ENCODE measurements at regions not wholly inside any gene's neighbourhood (a gene's known extent, or its start where the extent isn't known, plus 50 kb on each side); places are given as distances from the start of the nearest gene placed in this dataset.

DNA sequence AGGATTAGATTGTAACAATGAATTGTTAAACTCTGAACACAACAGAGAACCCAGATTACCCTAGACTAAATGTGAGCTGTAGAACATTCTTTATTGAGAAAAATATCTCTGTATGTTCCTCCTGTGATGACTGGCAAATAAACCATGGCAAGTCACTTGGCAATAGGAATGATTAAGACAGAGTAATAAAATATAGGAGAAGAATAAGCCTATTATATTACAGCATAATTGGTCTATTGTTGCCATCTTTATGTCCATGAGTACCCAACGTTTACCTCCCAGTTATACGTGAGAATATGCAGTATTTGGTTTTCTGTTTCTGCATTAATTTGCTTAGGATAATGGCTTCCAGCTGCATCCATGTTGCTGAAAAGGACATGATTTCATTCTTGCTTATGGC lies 211.2 kb upstream of the AVPR1A start:
- TF ChIP-seq CHD1 (IDR thresholded peaks at IDR 0.05; ENCODE audit: low read depth, low read length) (no peak), SMC3 (IDR thresholded peaks at IDR 0.05; ENCODE audit: low read depth, low read length) (no peak), CEBPB (IDR thresholded peaks at IDR 0.05; ENCODE audit: low read depth, low read length) (no peak), POLR2A (IDR thresholded peaks at IDR 0.05; ENCODE audit: low read depth, low read length) (no peak), NFE2L2 (IDR thresholded peaks at IDR 0.05; ENCODE audit: low read depth, low read length) (no peak), RAD21 (IDR thresholded peaks at IDR 0.05; ENCODE audit: low read length) (no peak), RCOR1 (IDR thresholded peaks at IDR 0.05; ENCODE audit: insufficient replicate concordance, low read length) (no peak), BHLHE40 (IDR thresholded peaks at IDR 0.05; ENCODE audit: low read depth, low read length) (no peak), MAZ (IDR thresholded peaks at IDR 0.05; ENCODE audit: borderline replicate concordance, low read depth, low read length) (no peak), MXI1 (IDR thresholded peaks at IDR 0.05; ENCODE audit: borderline replicate concordance, low read depth, low read length) (no peak), FOS (IDR thresholded peaks at IDR 0.05; ENCODE audit: low read depth, low read length) (no peak)
- TF ChIP-seq, protein P1, sequence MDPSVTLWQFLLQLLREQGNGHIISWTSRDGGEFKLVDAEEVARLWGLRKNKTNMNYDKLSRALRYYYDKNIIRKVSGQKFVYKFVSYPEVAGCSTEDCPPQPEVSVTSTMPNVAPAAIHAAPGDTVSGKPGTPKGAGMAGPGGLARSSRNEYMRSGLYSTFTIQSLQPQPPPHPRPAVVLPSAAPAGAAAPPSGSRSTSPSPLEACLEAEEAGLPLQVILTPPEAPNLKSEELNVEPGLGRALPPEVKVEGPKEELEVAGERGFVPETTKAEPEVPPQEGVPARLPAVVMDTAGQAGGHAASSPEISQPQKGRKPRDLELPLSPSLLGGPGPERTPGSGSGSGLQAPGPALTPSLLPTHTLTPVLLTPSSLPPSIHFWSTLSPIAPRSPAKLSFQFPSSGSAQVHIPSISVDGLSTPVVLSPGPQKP (IDR thresholded peaks at IDR 0.05; ENCODE audit: borderline replicate concordance, low read depth, low read length) = no peak
- TF ChIP-seq, protein P2, sequence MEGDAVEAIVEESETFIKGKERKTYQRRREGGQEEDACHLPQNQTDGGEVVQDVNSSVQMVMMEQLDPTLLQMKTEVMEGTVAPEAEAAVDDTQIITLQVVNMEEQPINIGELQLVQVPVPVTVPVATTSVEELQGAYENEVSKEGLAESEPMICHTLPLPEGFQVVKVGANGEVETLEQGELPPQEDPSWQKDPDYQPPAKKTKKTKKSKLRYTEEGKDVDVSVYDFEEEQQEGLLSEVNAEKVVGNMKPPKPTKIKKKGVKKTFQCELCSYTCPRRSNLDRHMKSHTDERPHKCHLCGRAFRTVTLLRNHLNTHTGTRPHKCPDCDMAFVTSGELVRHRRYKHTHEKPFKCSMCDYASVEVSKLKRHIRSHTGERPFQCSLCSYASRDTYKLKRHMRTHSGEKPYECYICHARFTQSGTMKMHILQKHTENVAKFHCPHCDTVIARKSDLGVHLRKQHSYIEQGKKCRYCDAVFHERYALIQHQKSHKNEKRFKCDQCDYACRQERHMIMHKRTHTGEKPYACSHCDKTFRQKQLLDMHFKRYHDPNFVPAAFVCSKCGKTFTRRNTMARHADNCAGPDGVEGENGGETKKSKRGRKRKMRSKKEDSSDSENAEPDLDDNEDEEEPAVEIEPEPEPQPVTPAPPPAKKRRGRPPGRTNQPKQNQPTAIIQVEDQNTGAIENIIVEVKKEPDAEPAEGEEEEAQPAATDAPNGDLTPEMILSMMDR (conservative IDR thresholded peaks at IDR 0.05; ENCODE audit: low read depth, low read length) = no peak
- H3K9me1 ChIP-seq (ENCODE audit: insufficient read depth, low read length) = no peaks in the 10 kb centered on the region
- H3K27ac ChIP-seq (ENCODE audit: insufficient read depth, low read length) = no peak overlapping the region
- no peak overlapping the region for H3K9ac ChIP-seq (ENCODE audit: low read depth, low read length)
- H4K8ac ChIP-seq (ENCODE audit: low read depth in 2 of 2, low read length in 2 of 2) = no peak overlapping the region
- no peaks in the 10 kb centered on the region for H3K79me1 ChIP-seq (ENCODE audit: low read depth in 1 of 2, low read length in 2 of 2)
- intact Hi-C loops (cut with micrococcal nuclease) (no loop called here), dilution Hi-C loops (cut with HindIII; ENCODE audit: low sequenced_read_pairs, unreplicated experiment) (no loop called here), in situ Hi-C loops (cut with MboI; ENCODE audit: low sequenced_read_pairs) (no loop called here)
- no peaks in the 10 kb centered on the region for H3K4me1 ChIP-seq (ENCODE audit: control insufficient read depth, insufficient read depth, low read length)
- H3K14ac ChIP-seq (replicated peaks; ENCODE audit: low read depth, low read length) = no peak overlapping the region
- POLR2A ChIA-PET (ENCODE audit: unreplicated experiment) = no interaction called here
- H2AK9ac ChIP-seq (replicated peaks; ENCODE audit: low read depth, low read length, poor library complexity) = no peak overlapping the region
- no peak overlapping the region for H3K4me3 ChIP-seq (ENCODE audit: insufficient read depth, low read depth, low read length)
- ATAC-seq (ENCODE audit: low read depth) (no peak), DNase-seq (no peak)
- H2AFZ ChIP-seq (replicated peaks; ENCODE audit: low read length, poor library complexity) = no peak overlapping the region
- no peak overlapping the region for H2BK120ac ChIP-seq (ENCODE audit: low read depth, low read length)
- CTCF ChIA-PET = no interaction called here
- H2BK20ac ChIP-seq (ENCODE audit: low read depth, low read length) = no peak overlapping the region
- WGBS, 2 experiments (ENCODE audit: extremely low coverage in 2 of 2, insufficient read length in 1 of 2) = no CpG with 5 or more reads among the region's 2 CpGs
- no peaks in the 10 kb centered on the region for H4K20me1 ChIP-seq (ENCODE audit: insufficient read depth, low read length)
- H4K5ac ChIP-seq (ENCODE audit: low read depth, low read length) = no peak overlapping the region
- H3K27me3 ChIP-seq (ENCODE audit: control insufficient read depth, insufficient read depth, low read length) = no peaks in the 10 kb centered on the region; the same call in 1 of the 2 replicates
- H3K56ac ChIP-seq (ENCODE audit: extremely low read depth, insufficient read depth, low read length) = no peak overlapping the region
- H3K4me2 ChIP-seq (ENCODE audit: low read depth, low read length) = no peak overlapping the region
- no peak overlapping the region for H2BK5ac ChIP-seq (ENCODE audit: low read depth, low read length, poor library complexity, severe bottlenecking)
- H3K18ac ChIP-seq (ENCODE audit: low read depth, low read length) = no peak overlapping the region
- no peaks in the 10 kb centered on the region for H3K36me3 ChIP-seq (ENCODE audit: control insufficient read depth, insufficient read depth, low read length)
- H4K91ac ChIP-seq (ENCODE audit: insufficient read depth, low read depth, low read length) = no peak overlapping the region
- BruUV-seq (replicated peaks) = no TSS peak
- H3K23ac ChIP-seq (ENCODE audit: low read depth, low read length) = no peak overlapping the region
- H2AK5ac ChIP-seq (ENCODE audit: low read depth, low read length) = no peak overlapping the region
- no peak overlapping the region for H2BK15ac ChIP-seq (ENCODE audit: low read depth, low read length)
- H3K9me3 ChIP-seq (ENCODE audit: control insufficient read depth, insufficient read depth, low read length) = no peaks in the 10 kb centered on the region
- H3K4ac ChIP-seq (ENCODE audit: low read depth, low read length) = no peak overlapping the region
